ENCODE measurements at regions not wholly inside any gene's neighbourhood (a gene's known extent, or its start where the extent isn't known, plus 50 kb on each side); places are given as distances from the start of the nearest gene placed in this dataset.

DNA sequence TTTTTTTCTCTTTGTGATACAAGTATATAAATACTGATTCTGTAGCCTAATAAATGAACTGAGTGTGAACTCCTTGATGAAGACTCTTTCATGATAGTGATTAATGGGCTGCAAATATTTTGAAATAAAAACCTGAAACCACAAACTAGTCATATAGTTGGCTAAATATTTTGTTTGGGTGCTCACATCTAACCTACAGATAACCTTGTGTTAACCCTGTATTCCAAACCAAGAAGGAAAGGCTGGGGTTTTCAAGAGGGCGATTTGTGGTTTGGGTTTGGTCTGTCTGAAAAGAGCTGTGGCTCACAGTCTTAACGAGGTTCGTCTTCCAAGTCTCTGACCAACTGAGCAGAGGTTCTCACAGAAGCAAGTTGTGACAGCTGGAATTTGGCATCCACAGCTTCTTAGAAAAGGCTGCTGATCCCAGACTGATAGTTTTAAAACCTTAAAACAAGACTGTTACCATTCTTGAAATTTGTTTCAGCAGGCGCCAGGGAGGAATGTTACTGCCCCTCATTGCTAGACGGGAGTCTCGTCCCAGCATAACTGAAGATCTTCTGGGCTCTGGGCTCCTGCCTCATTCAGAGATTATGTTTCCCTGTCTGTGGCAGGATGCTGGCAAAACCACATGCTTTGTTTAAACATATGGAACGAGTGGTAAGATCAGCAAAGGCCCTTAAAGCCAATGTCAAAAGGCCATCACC lies 736.4 kb upstream of the MARCKS start:
- no peaks in the 10 kb centered on the region for H3K36me3 ChIP-seq
- no peaks in the 10 kb centered on the region for H3K4me1 ChIP-seq
- no peak for DNase-seq
- intact Hi-C loops (cut with DNase I; ENCODE audit: low total_unique reads), result no loop called here
- no peak overlapping the region for H3K27ac ChIP-seq
- H3K9me3 ChIP-seq, result no peaks in the 10 kb centered on the region
- no peaks in the 10 kb centered on the region for H3K27me3 ChIP-seq
- TF ChIP-seq POLR2A (IDR thresholded peaks at IDR 0.05), result no peak
- TF ChIP-seq, protein P1, sequence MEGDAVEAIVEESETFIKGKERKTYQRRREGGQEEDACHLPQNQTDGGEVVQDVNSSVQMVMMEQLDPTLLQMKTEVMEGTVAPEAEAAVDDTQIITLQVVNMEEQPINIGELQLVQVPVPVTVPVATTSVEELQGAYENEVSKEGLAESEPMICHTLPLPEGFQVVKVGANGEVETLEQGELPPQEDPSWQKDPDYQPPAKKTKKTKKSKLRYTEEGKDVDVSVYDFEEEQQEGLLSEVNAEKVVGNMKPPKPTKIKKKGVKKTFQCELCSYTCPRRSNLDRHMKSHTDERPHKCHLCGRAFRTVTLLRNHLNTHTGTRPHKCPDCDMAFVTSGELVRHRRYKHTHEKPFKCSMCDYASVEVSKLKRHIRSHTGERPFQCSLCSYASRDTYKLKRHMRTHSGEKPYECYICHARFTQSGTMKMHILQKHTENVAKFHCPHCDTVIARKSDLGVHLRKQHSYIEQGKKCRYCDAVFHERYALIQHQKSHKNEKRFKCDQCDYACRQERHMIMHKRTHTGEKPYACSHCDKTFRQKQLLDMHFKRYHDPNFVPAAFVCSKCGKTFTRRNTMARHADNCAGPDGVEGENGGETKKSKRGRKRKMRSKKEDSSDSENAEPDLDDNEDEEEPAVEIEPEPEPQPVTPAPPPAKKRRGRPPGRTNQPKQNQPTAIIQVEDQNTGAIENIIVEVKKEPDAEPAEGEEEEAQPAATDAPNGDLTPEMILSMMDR (IDR thresholded peaks at IDR 0.05), result no peak
- no peak overlapping the region for H3K4me3 ChIP-seq

DNA sequence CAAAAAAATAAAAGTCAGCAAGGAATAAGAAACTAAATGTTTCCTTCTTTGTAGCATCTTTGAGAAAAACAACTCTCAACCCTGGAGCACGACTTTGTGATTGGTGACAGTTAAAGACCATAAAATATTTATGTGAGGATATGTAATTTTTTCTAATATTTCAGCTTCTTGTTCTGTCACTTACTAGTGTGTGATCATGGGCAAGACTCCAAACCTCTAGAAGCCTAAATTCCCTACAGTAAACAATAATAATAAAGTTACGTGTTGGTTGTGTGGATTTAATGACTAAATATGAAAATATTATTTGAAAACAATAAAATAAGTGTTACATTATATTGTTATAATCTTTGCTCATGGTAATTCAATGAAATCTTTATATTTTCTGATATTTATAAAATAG lies 735.6 kb upstream of the MARCKS start:
- DNase-seq, result no peak
- Histone ChIP-seq H3K27ac (no peak overlapping the region), H3K27me3 (no peaks in the 10 kb centered on the region), H3K4me3 (no peak overlapping the region), H3K9me3 (no peaks in the 10 kb centered on the region), H3K36me3 (no peaks in the 10 kb centered on the region), H3K4me1 (no peaks in the 10 kb centered on the region)
- intact Hi-C loops (cut with DNase I; ENCODE audit: low total_unique reads), result no loop called here
- TF ChIP-seq, protein P1 (IDR thresholded peaks at IDR 0.05), result no peak
- TF ChIP-seq POLR2A (IDR thresholded peaks at IDR 0.05), result no peak

DNA sequence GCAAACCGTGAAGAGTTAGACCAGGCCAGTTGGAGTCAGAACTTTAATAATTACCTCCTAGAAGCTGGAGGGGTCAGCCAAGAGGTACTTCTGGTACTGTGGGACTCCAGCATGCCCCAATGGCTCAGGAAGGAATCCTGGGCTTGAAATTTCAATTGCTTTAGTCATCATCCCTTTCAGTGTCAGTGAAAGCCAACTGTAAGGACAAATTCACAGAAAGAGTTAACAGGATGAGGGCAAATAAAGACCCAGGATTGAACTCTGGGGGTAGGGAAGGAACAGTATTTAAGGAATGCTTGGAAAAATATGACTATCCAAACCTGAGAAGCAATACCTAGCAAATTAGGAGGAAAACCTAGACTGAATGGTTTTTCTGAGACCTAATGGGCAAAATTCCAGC lies 735.1 kb upstream of the MARCKS start:
- Histone ChIP-seq H3K4me3 (no peak overlapping the region), H3K27me3 (no peaks in the 10 kb centered on the region), H3K9me3 (no peaks in the 10 kb centered on the region), H3K4me1 (no peaks in the 10 kb centered on the region), H3K36me3 (no peaks in the 10 kb centered on the region), H3K27ac (no peak overlapping the region)
- TF ChIP-seq, protein P1 (IDR thresholded peaks at IDR 0.05), result no peak
- no peak for TF ChIP-seq POLR2A (IDR thresholded peaks at IDR 0.05)
- intact Hi-C loops (cut with DNase I; ENCODE audit: low total_unique reads), result no loop called here
- no peak for DNase-seq

DNA sequence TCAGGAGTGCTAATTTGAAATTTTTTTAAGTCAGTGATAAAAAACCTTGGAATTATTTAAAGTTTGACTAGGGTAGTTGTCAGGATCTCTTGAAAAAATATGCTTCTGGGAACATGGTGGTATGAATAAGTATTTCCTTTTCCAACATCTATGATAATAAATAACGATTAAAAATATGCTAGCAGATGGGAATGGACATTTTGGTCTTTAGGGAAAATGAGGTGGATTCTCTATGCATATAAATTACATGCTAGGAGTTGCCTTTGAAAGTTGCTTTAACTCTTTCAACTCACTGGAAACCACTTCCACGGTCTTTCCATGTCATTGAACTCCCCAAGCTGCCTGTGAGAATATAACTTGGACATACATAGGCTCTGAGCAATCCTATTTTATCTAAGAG lies 731.5 kb upstream of the MARCKS start:
- Histone ChIP-seq H3K4me3 (no peak overlapping the region), H3K27me3 (no peaks in the 10 kb centered on the region), H3K36me3 (no peaks in the 10 kb centered on the region), H3K27ac (no peak overlapping the region), H3K9me3 (no peaks in the 10 kb centered on the region), H3K4me1 (no peaks in the 10 kb centered on the region)
- intact Hi-C loops (cut with DNase I; ENCODE audit: low total_unique reads), result no loop called here
- no peak for DNase-seq
- TF ChIP-seq, protein P1 (IDR thresholded peaks at IDR 0.05), result no peak
- no peak for TF ChIP-seq POLR2A (IDR thresholded peaks at IDR 0.05)

DNA sequence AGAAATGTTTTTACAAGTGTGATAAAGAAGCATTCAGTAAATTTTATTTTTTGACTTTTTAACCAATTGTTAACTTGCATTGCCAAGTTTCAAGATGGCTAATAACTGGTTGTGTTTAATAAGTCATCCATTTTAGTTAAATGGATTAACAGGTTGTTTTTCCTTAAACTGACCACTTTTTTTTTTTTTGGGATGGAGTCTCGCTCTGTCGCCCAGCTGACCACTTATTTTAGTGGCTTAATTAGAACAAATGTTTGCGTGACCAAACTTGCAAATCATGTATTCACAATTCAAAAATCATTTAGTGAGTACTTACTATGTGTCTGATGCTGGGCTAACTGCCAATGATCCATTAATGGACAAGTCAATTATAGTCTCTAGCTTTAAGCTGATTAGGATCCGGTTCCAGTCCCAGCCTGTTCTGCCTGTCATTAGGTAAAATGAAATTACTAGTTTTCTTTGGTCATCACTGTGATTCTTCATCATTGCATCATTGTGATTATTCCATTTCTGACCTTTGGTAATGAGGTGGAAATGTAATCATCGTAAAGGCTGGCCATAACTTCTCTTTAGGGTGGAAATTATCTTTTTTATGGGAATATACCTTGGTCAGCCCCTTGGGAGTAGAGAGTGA lies 729.2 kb upstream of the MARCKS start:
- Histone ChIP-seq H3K27me3 (no peaks in the 10 kb centered on the region), H3K4me1 (no peaks in the 10 kb centered on the region), H3K9me3 (no peaks in the 10 kb centered on the region), H3K4me3 (no peak overlapping the region), H3K27ac (no peak overlapping the region), H3K36me3 (peaks cover 0 to 3% of the 10 kb centered on the region in 2 donors)
- TF ChIP-seq, protein P1 (IDR thresholded peaks at IDR 0.05), result no peak
- TF ChIP-seq POLR2A (IDR thresholded peaks at IDR 0.05), result no peak
- no peak for DNase-seq
- intact Hi-C loops (cut with DNase I; ENCODE audit: low total_unique reads), result no loop called here
